Fibroblast of pulmonary artery (primary cell): ENCODE measurements at regions not wholly inside any gene's neighbourhood (a gene's known extent, or its start where the extent isn't known, plus 50 kb on each side); places are given as distances from the start of the nearest gene placed in this dataset.
"Not testable (repeated sequence)": the region's sequence is repeated elsewhere in the genome, so short reads cannot be mapped to it uniquely, and the experiment has no call there.

Source experiments
- DNase-seq: peaks from one replicate; pipeline ENCODE4 v3.0.0-alpha.2; 2010; ENCODE audit warnings: low read depth
- H3K4me3 ChIP-seq: replicated peaks from 2 replicates; pipeline ENCODE4 v1.5.1; 2011; ENCODE audit warnings: low read depth, mild to moderate bottlenecking, control low read depth, low read length, moderate library complexity
- TF ChIP-seq, protein P1 (sequence below): IDR thresholded peaks from 2 replicates; pipeline ENCODE4 v1.5.1; 2011; ENCODE audit warnings: mild to moderate bottlenecking, control low read depth, low read length, inconsistent platforms; ENCODE audit errors: missing control alignments

DNA sequence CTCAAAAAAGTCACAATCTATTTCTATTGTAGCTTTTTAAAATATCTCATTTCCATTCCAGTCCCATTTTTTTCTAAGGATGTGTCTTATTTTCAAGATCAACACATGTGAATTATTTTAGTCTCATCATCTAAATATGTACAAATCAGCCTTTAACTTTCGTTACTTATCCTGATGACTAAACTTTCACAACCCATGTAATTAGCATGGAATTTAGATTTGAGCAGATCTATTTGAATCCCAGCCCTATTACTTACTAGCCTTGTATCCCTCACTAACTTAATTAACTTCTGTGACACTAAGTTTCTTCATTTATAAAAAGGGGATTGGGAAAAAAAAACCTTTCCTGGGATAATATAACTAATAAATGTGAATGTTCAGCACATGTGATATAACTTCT is 81.1 kb downstream of the UFM1 start:
- no peak overlapping the region for H3K4me3 ChIP-seq
- TF ChIP-seq, protein P1, sequence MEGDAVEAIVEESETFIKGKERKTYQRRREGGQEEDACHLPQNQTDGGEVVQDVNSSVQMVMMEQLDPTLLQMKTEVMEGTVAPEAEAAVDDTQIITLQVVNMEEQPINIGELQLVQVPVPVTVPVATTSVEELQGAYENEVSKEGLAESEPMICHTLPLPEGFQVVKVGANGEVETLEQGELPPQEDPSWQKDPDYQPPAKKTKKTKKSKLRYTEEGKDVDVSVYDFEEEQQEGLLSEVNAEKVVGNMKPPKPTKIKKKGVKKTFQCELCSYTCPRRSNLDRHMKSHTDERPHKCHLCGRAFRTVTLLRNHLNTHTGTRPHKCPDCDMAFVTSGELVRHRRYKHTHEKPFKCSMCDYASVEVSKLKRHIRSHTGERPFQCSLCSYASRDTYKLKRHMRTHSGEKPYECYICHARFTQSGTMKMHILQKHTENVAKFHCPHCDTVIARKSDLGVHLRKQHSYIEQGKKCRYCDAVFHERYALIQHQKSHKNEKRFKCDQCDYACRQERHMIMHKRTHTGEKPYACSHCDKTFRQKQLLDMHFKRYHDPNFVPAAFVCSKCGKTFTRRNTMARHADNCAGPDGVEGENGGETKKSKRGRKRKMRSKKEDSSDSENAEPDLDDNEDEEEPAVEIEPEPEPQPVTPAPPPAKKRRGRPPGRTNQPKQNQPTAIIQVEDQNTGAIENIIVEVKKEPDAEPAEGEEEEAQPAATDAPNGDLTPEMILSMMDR, result no peak
- DNase-seq, result no peak

DNA sequence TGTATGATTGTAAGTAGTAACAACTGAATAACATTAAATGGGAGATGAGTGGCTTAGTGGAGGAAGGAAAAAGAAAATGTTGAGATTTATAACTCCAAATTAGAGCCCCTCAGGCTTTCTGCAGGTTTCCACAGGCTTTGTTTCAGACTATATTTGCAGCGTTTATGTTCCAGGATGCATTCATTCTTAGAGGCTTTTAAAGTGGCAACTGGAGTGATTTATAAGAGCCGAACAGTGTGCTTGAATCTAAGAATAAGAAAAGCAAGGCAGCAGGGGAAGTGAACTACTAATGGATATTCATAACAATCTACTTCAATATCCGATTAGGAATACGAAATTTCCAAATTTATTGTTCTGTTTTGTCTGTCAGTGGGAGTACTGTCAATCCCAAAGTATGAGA is 91.0 kb downstream of the UFM1 start:
- no peak for DNase-seq
- TF ChIP-seq, protein P1, result no peak
- H3K4me3 ChIP-seq, result no peak overlapping the region

DNA sequence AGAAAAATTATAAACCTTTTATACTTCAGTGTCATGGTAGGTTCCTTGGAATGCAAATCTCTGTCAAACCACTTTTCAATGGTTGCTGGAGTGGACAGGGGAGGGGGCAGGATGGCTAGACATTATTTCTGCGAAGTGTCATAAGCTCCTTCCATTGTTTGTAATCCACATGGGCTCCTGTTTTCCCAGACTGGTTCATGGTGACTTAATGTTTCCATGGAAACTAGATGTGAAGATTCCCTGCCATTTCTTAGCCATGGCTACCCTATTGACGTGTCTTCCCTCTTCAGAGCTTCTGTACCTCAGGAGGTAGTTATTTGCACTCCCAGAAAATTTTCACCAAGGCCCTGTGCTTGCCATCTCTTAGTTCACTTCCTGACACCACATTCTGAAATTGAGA is 95.3 kb downstream of the UFM1 start:
- TF ChIP-seq, protein P1, result no peak
- DNase-seq, result no peak
- no peak overlapping the region for H3K4me3 ChIP-seq

DNA sequence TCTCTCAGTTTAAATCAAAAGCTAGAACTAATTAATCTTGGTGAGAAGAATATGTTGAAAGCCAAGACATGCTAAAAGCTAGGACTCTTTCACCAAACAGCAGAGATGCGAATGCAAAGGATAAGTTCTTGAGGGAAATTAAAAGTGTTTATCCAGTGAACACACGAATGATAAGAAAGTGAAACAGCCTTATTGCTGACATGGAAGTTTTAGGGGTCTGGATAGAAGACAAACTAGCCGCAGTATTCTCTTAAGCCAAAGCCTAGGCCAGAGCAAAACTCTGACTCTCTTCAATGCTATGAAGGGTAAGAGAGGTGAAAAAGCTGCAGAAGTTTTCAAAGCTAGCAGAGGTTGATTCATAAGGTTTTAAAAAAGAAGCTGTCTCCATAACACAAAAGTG is 103.0 kb downstream of the UFM1 start:
- TF ChIP-seq, protein P1, result no peak
- DNase-seq, result no peak
- H3K4me3 ChIP-seq, result no peak overlapping the region

DNA sequence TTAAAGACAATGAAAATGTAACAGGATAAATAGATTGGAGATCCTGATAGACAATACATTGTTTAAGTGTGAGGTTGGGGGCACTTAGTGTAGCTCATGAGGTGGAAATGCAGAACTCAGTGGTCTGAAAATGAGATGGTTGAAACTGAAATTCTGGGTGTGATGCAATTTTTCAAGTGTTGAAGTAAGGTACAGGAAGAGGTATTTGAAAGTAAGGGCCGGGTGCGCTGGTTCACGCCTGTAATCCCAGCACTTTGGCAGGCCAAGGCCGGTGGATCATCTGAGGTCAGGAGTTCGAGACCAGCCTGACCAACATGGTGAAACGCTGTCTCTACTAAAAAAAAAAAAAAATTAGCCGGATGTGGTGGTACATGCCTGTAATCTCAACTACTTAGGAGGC is 113.0 kb downstream of the UFM1 start:
- DNase-seq, result no peak
- TF ChIP-seq, protein P1, result no peak
- no peak overlapping the region for H3K4me3 ChIP-seq

DNA sequence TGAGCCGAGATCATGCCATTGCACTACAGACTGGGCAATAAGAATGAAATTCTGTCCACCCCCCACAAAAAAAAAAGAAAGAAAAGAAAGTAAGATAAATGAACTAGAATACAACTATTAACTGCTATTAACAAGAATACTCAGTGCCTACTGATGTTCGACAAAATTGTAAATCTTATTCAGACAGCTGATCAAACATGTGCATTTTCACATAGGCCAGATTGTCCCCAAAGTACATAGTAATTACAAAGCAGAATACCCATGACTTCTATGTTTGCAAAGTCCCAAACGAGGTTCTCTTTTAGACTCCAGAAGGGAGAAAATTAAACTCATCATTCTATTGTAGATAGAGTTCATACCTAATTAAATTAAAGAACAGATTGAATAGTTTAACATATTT is 113.4 kb downstream of the UFM1 start:
- DNase-seq, result no peak
- H3K4me3 ChIP-seq, result no peak overlapping the region
- TF ChIP-seq, protein P1, result no peak

DNA sequence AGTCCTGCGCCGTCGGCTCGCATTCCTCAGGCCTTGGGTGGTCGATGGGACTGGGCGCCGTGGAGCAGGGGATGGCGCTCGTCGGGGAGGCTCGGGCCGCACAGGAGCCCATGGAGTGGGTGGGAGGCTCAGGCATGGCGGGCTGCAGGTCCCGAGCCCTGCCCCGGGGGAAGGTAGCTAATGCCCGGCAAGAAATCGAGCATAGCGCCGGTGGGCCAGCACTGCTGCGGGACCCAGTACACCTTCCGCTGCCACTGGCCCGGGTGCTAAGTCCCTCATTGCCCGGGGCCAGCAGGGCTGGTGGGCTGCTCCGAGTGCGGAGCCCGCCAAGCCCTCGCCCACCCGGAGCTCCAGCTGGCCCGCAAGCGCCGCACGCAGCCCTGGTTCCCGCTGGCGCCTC is 122.8 kb downstream of the UFM1 start:
- not testable (repeated sequence) for DNase-seq, H3K4me3 ChIP-seq

DNA sequence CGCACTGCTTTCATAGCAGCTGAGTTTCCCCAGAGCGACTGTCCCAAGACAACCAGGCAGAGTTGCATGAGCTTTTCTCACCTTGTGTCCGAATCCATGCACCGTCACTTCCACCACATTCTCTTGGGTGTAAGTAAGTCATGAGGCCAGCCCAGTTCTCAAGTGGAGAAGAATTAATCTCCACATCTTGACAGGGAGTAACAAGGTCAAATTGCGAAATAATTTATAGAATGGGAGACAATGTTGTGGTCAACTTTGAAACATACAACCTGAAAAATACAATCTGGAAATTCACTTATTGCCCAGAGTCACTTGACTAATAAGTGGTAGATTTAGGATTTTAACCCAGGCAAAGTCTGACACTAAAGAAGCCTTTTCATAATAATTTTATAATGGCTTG is 123.7 kb downstream of the UFM1 start:
- no peak for DNase-seq
- TF ChIP-seq, protein P1, result no peak
- no peak overlapping the region for H3K4me3 ChIP-seq
